ENCODE measurements at regions not wholly inside any gene's neighbourhood (a gene's known extent, or its start where the extent isn't known, plus 50 kb on each side); places are given as distances from the start of the nearest gene placed in this dataset.

- no peaks in the 10 kb centered on the region for H3K9me3 ChIP-seq
- intact Hi-C loops (cut with DNase I) = no loop called here
- no peaks in the 10 kb centered on the region for H3K36me3 ChIP-seq
- WGBS, 3 donors = 73 to 88% (median 81%) methylated on average over 6 of the region's 6 CpGs
- DNase-seq = no peak
- no peak overlapping the region for H3K27ac ChIP-seq
- TF ChIP-seq POLR2A (IDR thresholded peaks at IDR 0.05) (no peak), CTCF (IDR thresholded peaks at IDR 0.05) (no peak), EP300 (IDR thresholded peaks at IDR 0.05) (no peak)
- no peaks in the 10 kb centered on the region for H3K4me1 ChIP-seq (ENCODE audit: insufficient read depth)
- no peak overlapping the region for H3K4me3 ChIP-seq
- H3K27me3 ChIP-seq = no peaks in the 10 kb centered on the region
These were observed 248.4 kb downstream of the IRX2 start for GRCh38 chr5:2502970-2503594.

GRCh38 chr5:2499917-2500316, 251.6 kb downstream of the IRX2 start:
- no peaks in the 10 kb centered on the region for H3K9me3 ChIP-seq
- H3K36me3 ChIP-seq = no peaks in the 10 kb centered on the region
- intact Hi-C loops (cut with DNase I) = no loop called here
- no peaks in the 10 kb centered on the region for H3K4me1 ChIP-seq (ENCODE audit: insufficient read depth)
- TF ChIP-seq CTCF (IDR thresholded peaks at IDR 0.05) (no peak), EP300 (IDR thresholded peaks at IDR 0.05) (no peak), POLR2A (IDR thresholded peaks at IDR 0.05) (no peak)
- H3K27me3 ChIP-seq = no peaks in the 10 kb centered on the region
- H3K4me3 ChIP-seq = no peak overlapping the region
- no peak for DNase-seq
- no peak overlapping the region for H3K27ac ChIP-seq

GRCh38 chr5:2496891-2497290, 254.6 kb downstream of the IRX2 start:
- Histone ChIP-seq H3K4me3 (no peak overlapping the region), H3K4me1 (ENCODE audit: insufficient read depth) (no peaks in the 10 kb centered on the region), H3K9me3 (no peaks in the 10 kb centered on the region), H3K27ac (no peak overlapping the region), H3K27me3 (no peaks in the 10 kb centered on the region), H3K36me3 (no peaks in the 10 kb centered on the region)
- WGBS, 3 donors = 77 to 87% (median 83%) methylated on average over 9 of the region's 9 CpGs
- DNase-seq = no peak
- TF ChIP-seq CTCF (IDR thresholded peaks at IDR 0.05) = no peak
- TF ChIP-seq EP300 (IDR thresholded peaks at IDR 0.05) = no peak
- TF ChIP-seq POLR2A (IDR thresholded peaks at IDR 0.05) = no peak
- intact Hi-C loops (cut with DNase I) = no loop called here

GRCh38 chr5:2496126-2496525, 255.4 kb downstream of the IRX2 start:
- H3K27me3 ChIP-seq = no peaks in the 10 kb centered on the region
- intact Hi-C loops (cut with DNase I) = no loop called here
- 83 to 88% (median 84%) methylated on average over 9 of the region's 9 CpGs for WGBS, 3 donors
- no peak overlapping the region for H3K27ac ChIP-seq
- no peak for TF ChIP-seq POLR2A (IDR thresholded peaks at IDR 0.05)
- TF ChIP-seq EP300 (IDR thresholded peaks at IDR 0.05) = no peak
- TF ChIP-seq CTCF (IDR thresholded peaks at IDR 0.05) = no peak
- no peak for DNase-seq
- H3K4me1 ChIP-seq (ENCODE audit: insufficient read depth) = no peaks in the 10 kb centered on the region
- H3K36me3 ChIP-seq = no peaks in the 10 kb centered on the region
- H3K4me3 ChIP-seq = no peak overlapping the region
- no peaks in the 10 kb centered on the region for H3K9me3 ChIP-seq

Data from ovary (tissue), 7 donors.